Lower leg skin (tissue), 3 donors: ENCODE measurements at regions not wholly inside any gene's neighbourhood (a gene's known extent, or its start where the extent isn't known, plus 50 kb on each side); places are given as distances from the start of the nearest gene placed in this dataset.

ENCODE experiments used
- CTCF ChIP-seq, 3 donors: fragments of 450-650 bp; IDR thresholded peaks; one replicate each; pipeline ENCODE4 v1.5.1; 2016; ENCODE audit warnings: antibody characterized with exemption in 3 of 3, mild to moderate bottlenecking in 3 of 3, moderate library complexity in 2 of 3
- POLR2A ChIP-seq, 2 donors: fragments of 450-650 bp; IDR thresholded peaks; one replicate each; pipeline ENCODE4 v1.6.1; 2016 to 2017; ENCODE audit warnings: antibody characterized with exemption in 2 of 2, mild to moderate bottlenecking in 1 of 2, moderate library complexity in 1 of 2

GRCh38 chr12:132409495-132410295 lies 80.3 kb upstream of the FBRSL1 start:
- TF ChIP-seq POLR2A (IDR thresholded peaks at IDR 0.05) (no peak), CTCF (IDR thresholded peaks at IDR 0.05) (no peak)
